Omental fat pad (tissue), 3 donors: ENCODE measurements at regions not wholly inside any gene's neighbourhood (a gene's known extent, or its start where the extent isn't known, plus 50 kb on each side); places are given as distances from the start of the nearest gene placed in this dataset.

Experiments
- ATAC-seq: fragments of 150-250 bp; one replicate; pipeline ENCODE4 v1.9.1; 2016; ENCODE audit warnings: mild to moderate bottlenecking, moderate library complexity; ENCODE audit not compliant: low FRiP score
- DNase-seq: peaks from one replicate; pipeline ENCODE4 v3.0.0-alpha.2; 2019; ENCODE audit warnings: low spot score
- CTCF ChIP-seq, 3 donors: fragments of 450-650 bp; IDR thresholded peaks; one replicate each; pipeline ENCODE4 v1.5.1; 2016 to 2017; ENCODE audit warnings: antibody characterized with exemption in 3 of 3, mild to moderate bottlenecking in 3 of 3, moderate library complexity in 2 of 3

GRCh38 chr18:1246827-1247226, 342.2 kb downstream of the ADCYAP1 start:
- no peak for TF ChIP-seq CTCF (IDR thresholded peaks at IDR 0.05)
- DNase-seq = no peak
- no peak for ATAC-seq

GRCh38 chr18:1252534-1252933, 347.9 kb downstream of the ADCYAP1 start:
- no peak for TF ChIP-seq CTCF (IDR thresholded peaks at IDR 0.05)
- no peak for ATAC-seq
- no peak for DNase-seq

- DNase-seq (no peak), ATAC-seq (no peak)
- no peak for TF ChIP-seq CTCF (IDR thresholded peaks at IDR 0.05)
Observed at GRCh38 chr18:1252936-1253335, 348.3 kb downstream of the ADCYAP1 start.

GRCh38 chr18:1253827-1254226, 349.2 kb downstream of the ADCYAP1 start:
- no peak for TF ChIP-seq CTCF (IDR thresholded peaks at IDR 0.05)
- no peak for DNase-seq
- ATAC-seq = no peak

GRCh38 chr18:1261054-1261453, 356.4 kb downstream of the ADCYAP1 start:
- DNase-seq (no peak), ATAC-seq (no peak)
- TF ChIP-seq CTCF (IDR thresholded peaks at IDR 0.05) = no peak

GRCh38 chr18:1267021-1267420, 362.4 kb downstream of the ADCYAP1 start:
- DNase-seq = no peak
- no peak for ATAC-seq
- no peak for TF ChIP-seq CTCF (IDR thresholded peaks at IDR 0.05)

- ATAC-seq (no peak), DNase-seq (no peak)
- no peak for TF ChIP-seq CTCF (IDR thresholded peaks at IDR 0.05)
Observed at GRCh38 chr18:1270081-1270480, 365.4 kb downstream of the ADCYAP1 start.
